AG09309 (cell line): ENCODE measurements at regions not wholly inside any gene's neighbourhood (a gene's known extent, or its start where the extent isn't known, plus 50 kb on each side); places are given as distances from the start of the nearest gene placed in this dataset.

Experiments
- DNase-seq: peaks from one replicate; pipeline ENCODE4 v3.0.0-alpha.2; 2010; ENCODE audit warnings: low read depth
- H3K4me3 ChIP-seq: 2 replicates; pipeline ENCODE4 v1.5.1; 2011; ENCODE audit warnings: mild to moderate bottlenecking, low read depth, low read length, moderate library complexity; ENCODE audit not compliant: control insufficient read depth
- TF ChIP-seq, protein P1 (sequence below): IDR thresholded peaks from 2 replicates; pipeline ENCODE4 v1.5.1; 2011; ENCODE audit warnings: mild to moderate bottlenecking, low read depth, low read length, inconsistent platforms; ENCODE audit not compliant: insufficient read depth, control insufficient read depth; ENCODE audit errors: missing control alignments

DNA sequence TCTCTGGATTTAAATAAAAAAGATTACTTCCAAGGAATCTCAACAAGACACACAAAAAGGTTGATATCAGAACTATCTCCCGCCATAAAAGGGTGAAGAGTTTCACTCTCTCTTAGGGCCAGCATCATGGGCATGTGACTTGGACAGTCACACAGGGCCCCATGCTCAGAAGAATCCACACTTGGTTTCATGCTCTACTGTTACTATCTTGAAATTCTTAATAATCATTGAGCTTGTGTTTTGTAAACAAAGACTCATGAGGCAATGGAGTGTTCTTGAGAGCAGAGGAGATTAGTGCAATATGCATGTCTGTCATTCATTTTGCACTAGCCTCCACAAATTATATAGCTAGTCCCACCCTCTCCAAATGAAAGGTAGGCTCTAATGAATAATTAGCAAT lies 58.4 kb downstream of the HMHB1 start:
- no peak overlapping the region for H3K4me3 ChIP-seq
- TF ChIP-seq, protein P1, sequence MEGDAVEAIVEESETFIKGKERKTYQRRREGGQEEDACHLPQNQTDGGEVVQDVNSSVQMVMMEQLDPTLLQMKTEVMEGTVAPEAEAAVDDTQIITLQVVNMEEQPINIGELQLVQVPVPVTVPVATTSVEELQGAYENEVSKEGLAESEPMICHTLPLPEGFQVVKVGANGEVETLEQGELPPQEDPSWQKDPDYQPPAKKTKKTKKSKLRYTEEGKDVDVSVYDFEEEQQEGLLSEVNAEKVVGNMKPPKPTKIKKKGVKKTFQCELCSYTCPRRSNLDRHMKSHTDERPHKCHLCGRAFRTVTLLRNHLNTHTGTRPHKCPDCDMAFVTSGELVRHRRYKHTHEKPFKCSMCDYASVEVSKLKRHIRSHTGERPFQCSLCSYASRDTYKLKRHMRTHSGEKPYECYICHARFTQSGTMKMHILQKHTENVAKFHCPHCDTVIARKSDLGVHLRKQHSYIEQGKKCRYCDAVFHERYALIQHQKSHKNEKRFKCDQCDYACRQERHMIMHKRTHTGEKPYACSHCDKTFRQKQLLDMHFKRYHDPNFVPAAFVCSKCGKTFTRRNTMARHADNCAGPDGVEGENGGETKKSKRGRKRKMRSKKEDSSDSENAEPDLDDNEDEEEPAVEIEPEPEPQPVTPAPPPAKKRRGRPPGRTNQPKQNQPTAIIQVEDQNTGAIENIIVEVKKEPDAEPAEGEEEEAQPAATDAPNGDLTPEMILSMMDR, result no peak
- DNase-seq, result no peak

DNA sequence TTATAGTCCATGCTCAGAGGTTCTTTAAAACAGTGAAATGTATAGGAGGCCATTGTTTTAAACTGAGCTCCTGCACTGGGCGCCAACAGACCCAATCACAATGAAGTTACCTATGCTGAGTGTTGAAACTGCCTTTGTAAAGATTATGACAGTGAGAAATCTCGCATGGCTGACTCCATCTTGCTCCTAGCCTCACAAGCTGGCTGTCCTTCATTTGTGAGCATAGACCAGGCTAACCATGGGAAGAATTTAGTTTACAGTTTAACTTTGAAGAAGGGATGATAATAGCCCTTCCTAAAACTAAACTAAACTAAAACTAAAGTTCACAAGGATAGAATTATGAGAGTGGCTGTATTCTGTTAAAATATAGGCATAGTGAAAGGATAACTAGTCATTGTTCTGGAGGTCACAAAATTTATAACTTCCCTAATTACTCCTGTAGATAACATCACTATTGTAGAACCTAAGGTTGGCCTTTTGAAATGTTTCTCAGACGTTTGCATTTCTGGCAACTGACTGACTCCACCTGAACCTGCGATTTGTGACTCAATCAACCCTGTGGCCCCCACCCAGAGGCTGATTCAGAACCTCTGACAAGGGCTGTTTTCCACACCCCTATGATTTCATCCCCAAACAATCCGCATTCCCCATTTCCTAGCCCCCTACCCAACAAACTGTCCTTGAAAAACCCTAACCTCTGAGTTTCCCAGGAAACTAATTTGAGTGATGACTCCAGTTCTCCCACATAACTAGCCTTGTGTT lies 59.1 kb downstream of the HMHB1 start:
- no peak overlapping the region for H3K4me3 ChIP-seq
- DNase-seq, result no peak
- TF ChIP-seq, protein P1, result no peak

- TF ChIP-seq, protein P1, result no peak
- no peak overlapping the region for H3K4me3 ChIP-seq
- no peak for DNase-seq
Measured at GRCh38 chr5:143871672-143872071, 59.7 kb downstream of the HMHB1 start.

DNA sequence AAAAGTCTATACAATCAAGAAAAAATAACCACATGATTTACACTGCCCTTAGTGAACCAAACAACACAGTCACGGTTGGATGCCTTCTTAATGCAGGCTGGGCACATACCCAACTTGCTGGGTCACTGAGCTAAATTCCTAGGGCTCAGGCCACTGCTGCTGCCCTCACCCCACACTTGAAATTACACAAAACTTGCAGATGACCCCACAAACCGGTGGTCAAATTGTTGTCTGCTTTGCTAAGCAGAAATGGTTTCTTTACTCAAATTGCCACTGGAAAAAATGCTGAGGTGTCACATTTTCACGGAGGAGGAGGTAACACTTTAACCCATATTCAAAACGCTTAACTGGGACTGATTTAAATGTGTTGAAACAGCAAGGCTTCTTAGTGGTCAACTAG lies 62.4 kb downstream of the HMHB1 start:
- TF ChIP-seq, protein P1, result no peak
- H3K4me3 ChIP-seq, result no peak overlapping the region
- no peak for DNase-seq

DNA sequence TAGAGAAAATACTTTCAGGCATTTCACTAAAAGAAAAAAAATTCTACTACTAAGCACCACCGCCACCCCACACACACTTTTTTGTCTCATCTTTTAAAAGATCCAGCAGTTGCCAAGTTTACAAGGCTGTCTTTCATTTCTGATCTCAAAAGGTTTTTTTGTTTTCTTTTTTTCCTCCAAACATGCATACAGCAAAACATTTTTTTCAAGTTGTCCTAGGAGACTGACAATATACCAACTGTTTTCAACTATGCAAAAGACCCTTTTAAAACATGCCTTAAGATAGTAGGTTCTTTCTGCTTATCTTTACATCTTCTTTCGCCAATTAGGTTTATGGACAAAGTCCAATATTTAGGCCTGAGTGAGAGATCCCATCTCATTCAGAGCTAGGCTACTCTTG lies 65.2 kb downstream of the HMHB1 start:
- H3K4me3 ChIP-seq, result no peak overlapping the region
- TF ChIP-seq, protein P1, result no peak
- DNase-seq, result no peak

- TF ChIP-seq, protein P1, result no peak
- no peak for DNase-seq
Measured at GRCh38 chr5:143878430-143878829, 66.5 kb downstream of the HMHB1 start.

More at GRCh38 chr5:143878430-143878829, 66.5 kb downstream of the HMHB1 start:
- H3K4me3 ChIP-seq, result no peak overlapping the region
